ENCODE measurements at regions not wholly inside any gene's neighbourhood (a gene's known extent, or its start where the extent isn't known, plus 50 kb on each side); places are given as distances from the start of the nearest gene placed in this dataset.

- no peak overlapping the region for H3K4me3 ChIP-seq
- no peak for DNase-seq
- intact Hi-C loops (cut with DNase I; ENCODE audit: low total_unique reads) (no loop called here), in situ Hi-C loops (cut with MboI; ENCODE audit: low pct_ligation_motif_present in 1 of 4, low pct_unique_long_range_greater_than_20kb in 1 of 4, low sequenced_read_pairs in 3 of 4) (loop anchor here in 1 of 4 donors (25.0 kb wide), 1 partner anchor 100 kb away; no protein-coding TSS in a partner anchor)
- WGBS, 2 donors (ENCODE audit: low coverage in 1 of 2), result 75 to 89% methylated on average over 3 of the region's 3 CpGs
- no peaks in the 10 kb centered on the region for H3K36me3 ChIP-seq
- H3K4me1 ChIP-seq, result no peaks in the 10 kb centered on the region
- no peaks in the 10 kb centered on the region for H3K9me3 ChIP-seq
- no peak overlapping the region for H3K27ac ChIP-seq
- no peaks in the 10 kb centered on the region for H3K27me3 ChIP-seq
- no peak for TF ChIP-seq POLR2AphosphoS5 (IDR thresholded peaks at IDR 0.05)
- TF ChIP-seq POLR2A (IDR thresholded peaks at IDR 0.05), result no peak
- TF ChIP-seq EP300 (IDR thresholded peaks at IDR 0.05; ENCODE audit: low read depth), result no peak
- TF ChIP-seq, protein P1, sequence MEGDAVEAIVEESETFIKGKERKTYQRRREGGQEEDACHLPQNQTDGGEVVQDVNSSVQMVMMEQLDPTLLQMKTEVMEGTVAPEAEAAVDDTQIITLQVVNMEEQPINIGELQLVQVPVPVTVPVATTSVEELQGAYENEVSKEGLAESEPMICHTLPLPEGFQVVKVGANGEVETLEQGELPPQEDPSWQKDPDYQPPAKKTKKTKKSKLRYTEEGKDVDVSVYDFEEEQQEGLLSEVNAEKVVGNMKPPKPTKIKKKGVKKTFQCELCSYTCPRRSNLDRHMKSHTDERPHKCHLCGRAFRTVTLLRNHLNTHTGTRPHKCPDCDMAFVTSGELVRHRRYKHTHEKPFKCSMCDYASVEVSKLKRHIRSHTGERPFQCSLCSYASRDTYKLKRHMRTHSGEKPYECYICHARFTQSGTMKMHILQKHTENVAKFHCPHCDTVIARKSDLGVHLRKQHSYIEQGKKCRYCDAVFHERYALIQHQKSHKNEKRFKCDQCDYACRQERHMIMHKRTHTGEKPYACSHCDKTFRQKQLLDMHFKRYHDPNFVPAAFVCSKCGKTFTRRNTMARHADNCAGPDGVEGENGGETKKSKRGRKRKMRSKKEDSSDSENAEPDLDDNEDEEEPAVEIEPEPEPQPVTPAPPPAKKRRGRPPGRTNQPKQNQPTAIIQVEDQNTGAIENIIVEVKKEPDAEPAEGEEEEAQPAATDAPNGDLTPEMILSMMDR (IDR thresholded peaks at IDR 0.05), result no peak
These were observed 629.7 kb downstream of the DACH1 start for GRCh38 chr13:71237332-71237731.

- TF ChIP-seq, protein P1 (IDR thresholded peaks at IDR 0.05), result no peak
- TF ChIP-seq POLR2A (IDR thresholded peaks at IDR 0.05), result no peak
- TF ChIP-seq EP300 (IDR thresholded peaks at IDR 0.05; ENCODE audit: low read depth), result no peak
- no peak for TF ChIP-seq POLR2AphosphoS5 (IDR thresholded peaks at IDR 0.05)
- no peak overlapping the region for H3K4me3 ChIP-seq
- no peaks in the 10 kb centered on the region for H3K27me3 ChIP-seq
- H3K27ac ChIP-seq, result no peak overlapping the region
- no peaks in the 10 kb centered on the region for H3K4me1 ChIP-seq
- no peaks in the 10 kb centered on the region for H3K9me3 ChIP-seq
- intact Hi-C loops (cut with DNase I; ENCODE audit: low total_unique reads) (no loop called here), in situ Hi-C loops (cut with MboI; ENCODE audit: low pct_ligation_motif_present in 1 of 4, low pct_unique_long_range_greater_than_20kb in 1 of 4, low sequenced_read_pairs in 3 of 4) (no loop called here)
- H3K36me3 ChIP-seq, result no peaks in the 10 kb centered on the region
- 78 to 81% methylated on average over 8 of the region's 8 CpGs for WGBS, 2 donors (ENCODE audit: low coverage in 1 of 2)
- DNase-seq, result no peak
These were observed 647.1 kb downstream of the DACH1 start for GRCh38 chr13:71219698-71220415.

DNA sequence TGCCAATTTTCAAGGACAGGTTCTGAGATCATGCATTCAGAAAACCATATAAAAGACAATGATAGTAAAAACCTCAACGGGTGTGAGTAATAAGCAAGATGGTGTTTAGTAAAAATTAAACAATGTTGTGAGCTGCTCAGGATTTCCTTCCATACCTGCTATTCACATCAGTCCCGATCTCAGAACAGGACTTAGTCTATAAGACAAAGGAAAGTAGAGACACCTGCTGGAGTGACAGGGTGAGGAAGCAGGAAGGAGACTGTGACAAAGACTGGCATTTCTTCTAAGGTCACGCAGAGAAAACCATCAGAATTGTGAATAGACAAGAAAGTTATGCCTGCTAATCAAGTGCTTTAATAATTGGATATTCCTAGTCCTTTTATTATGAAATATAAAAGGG, 648.0 kb downstream of the DACH1 start:
- intact Hi-C loops (cut with DNase I; ENCODE audit: low total_unique reads) (no loop called here), in situ Hi-C loops (cut with MboI; ENCODE audit: low pct_ligation_motif_present in 1 of 4, low pct_unique_long_range_greater_than_20kb in 1 of 4, low sequenced_read_pairs in 3 of 4) (no loop called here)
- no peaks in the 10 kb centered on the region for H3K9me3 ChIP-seq
- 36 to 39% methylated on average over 3 of the region's 3 CpGs for WGBS, 2 donors (ENCODE audit: low coverage in 1 of 2)
- H3K36me3 ChIP-seq, result no peaks in the 10 kb centered on the region
- H3K4me1 ChIP-seq, result no peaks in the 10 kb centered on the region
- no peak overlapping the region for H3K4me3 ChIP-seq
- TF ChIP-seq POLR2A (IDR thresholded peaks at IDR 0.05) (no peak), POLR2AphosphoS5 (IDR thresholded peaks at IDR 0.05) (no peak), EP300 (IDR thresholded peaks at IDR 0.05; ENCODE audit: low read depth) (no peak)
- TF ChIP-seq, protein P1 (IDR thresholded peaks at IDR 0.05), result no peak
- no peaks in the 10 kb centered on the region for H3K27me3 ChIP-seq
- no peak overlapping the region for H3K27ac ChIP-seq
- no peak for DNase-seq

GRCh38 chr13:71217827-71218226, 649.2 kb downstream of the DACH1 start:
- no peaks in the 10 kb centered on the region for H3K27me3 ChIP-seq
- no peaks in the 10 kb centered on the region for H3K36me3 ChIP-seq
- no peak for DNase-seq
- no peaks in the 10 kb centered on the region for H3K4me1 ChIP-seq
- intact Hi-C loops (cut with DNase I; ENCODE audit: low total_unique reads) (no loop called here), in situ Hi-C loops (cut with MboI; ENCODE audit: low pct_ligation_motif_present in 1 of 4, low pct_unique_long_range_greater_than_20kb in 1 of 4, low sequenced_read_pairs in 3 of 4) (no loop called here)
- TF ChIP-seq POLR2A (IDR thresholded peaks at IDR 0.05), result no peak
- TF ChIP-seq, protein P1 (IDR thresholded peaks at IDR 0.05), result no peak
- no peak for TF ChIP-seq EP300 (IDR thresholded peaks at IDR 0.05; ENCODE audit: low read depth)
- no peak for TF ChIP-seq POLR2AphosphoS5 (IDR thresholded peaks at IDR 0.05)
- H3K4me3 ChIP-seq, result no peak overlapping the region
- WGBS, 2 donors (ENCODE audit: low coverage in 1 of 2), result 92 to 100% methylated on average over 1 to 3 of the region's 3 CpGs
- H3K27ac ChIP-seq, result no peak overlapping the region
- H3K9me3 ChIP-seq, result no peaks in the 10 kb centered on the region
